ENCODE measurements at regions not wholly inside any gene's neighbourhood (a gene's known extent, or its start where the extent isn't known, plus 50 kb on each side); places are given as distances from the start of the nearest gene placed in this dataset.
"Not testable (repeated sequence)": the region's sequence is repeated elsewhere in the genome, so short reads cannot be mapped to it uniquely, and the experiment has no call there.

GRCh38 chr18:65671621-65672415 is 79.0 kb upstream of the CDH7 start:
- no peak overlapping the region for H3K27ac Mint-ChIP-seq

GRCh38 chr18:65670145-65670544 is 80.7 kb upstream of the CDH7 start:
- H3K4me3 Mint-ChIP-seq, H3K9me3 Mint-ChIP-seq: not testable (repeated sequence)

More at GRCh38 chr18:65671621-65672415, 79.0 kb upstream of the CDH7 start:
- DNase-seq (ENCODE audit: low spot score in 2 of 2, unreplicated experiment in 2 of 2) = no peak
- no peaks in the 10 kb centered on the region for H3K4me1 Mint-ChIP-seq
- H3K4me3 Mint-ChIP-seq = no peak overlapping the region
- TF ChIP-seq, protein P1, sequence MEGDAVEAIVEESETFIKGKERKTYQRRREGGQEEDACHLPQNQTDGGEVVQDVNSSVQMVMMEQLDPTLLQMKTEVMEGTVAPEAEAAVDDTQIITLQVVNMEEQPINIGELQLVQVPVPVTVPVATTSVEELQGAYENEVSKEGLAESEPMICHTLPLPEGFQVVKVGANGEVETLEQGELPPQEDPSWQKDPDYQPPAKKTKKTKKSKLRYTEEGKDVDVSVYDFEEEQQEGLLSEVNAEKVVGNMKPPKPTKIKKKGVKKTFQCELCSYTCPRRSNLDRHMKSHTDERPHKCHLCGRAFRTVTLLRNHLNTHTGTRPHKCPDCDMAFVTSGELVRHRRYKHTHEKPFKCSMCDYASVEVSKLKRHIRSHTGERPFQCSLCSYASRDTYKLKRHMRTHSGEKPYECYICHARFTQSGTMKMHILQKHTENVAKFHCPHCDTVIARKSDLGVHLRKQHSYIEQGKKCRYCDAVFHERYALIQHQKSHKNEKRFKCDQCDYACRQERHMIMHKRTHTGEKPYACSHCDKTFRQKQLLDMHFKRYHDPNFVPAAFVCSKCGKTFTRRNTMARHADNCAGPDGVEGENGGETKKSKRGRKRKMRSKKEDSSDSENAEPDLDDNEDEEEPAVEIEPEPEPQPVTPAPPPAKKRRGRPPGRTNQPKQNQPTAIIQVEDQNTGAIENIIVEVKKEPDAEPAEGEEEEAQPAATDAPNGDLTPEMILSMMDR (IDR thresholded peaks at IDR 0.05; ENCODE audit: unreplicated experiment) = no peak
- no peaks in the 10 kb centered on the region for H3K27me3 Mint-ChIP-seq (ENCODE audit: low read depth)
- no peaks in the 10 kb centered on the region for H3K9me3 Mint-ChIP-seq
- no peaks in the 10 kb centered on the region for H3K36me3 Mint-ChIP-seq

DNA sequence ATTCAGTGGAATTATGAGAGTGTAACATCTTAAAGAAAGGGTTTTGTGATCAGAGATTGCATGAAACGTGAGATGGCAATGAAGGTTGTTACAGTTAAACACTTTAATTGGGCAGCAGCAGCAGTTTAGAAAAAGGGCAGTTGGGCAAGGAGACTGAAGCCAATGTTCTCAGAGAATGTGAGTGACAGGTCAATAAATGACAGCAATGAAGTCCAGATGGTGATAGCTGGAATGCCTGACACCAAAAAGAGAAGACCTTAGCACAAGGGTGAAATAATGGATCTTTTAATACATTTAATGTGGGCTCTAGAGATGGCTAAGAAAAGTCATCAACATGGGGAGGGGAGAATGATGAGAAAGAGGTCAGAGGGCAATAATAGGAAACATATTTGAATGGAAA is 89.4 kb upstream of the CDH7 start:
- H3K4me3 Mint-ChIP-seq = no peak overlapping the region
- no peaks in the 10 kb centered on the region for H3K36me3 Mint-ChIP-seq
- no peak for DNase-seq (ENCODE audit: low spot score in 2 of 2, unreplicated experiment in 2 of 2)
- no peak overlapping the region for H3K27ac Mint-ChIP-seq
- H3K9me3 Mint-ChIP-seq = no peaks in the 10 kb centered on the region
- TF ChIP-seq, protein P1 (IDR thresholded peaks at IDR 0.05; ENCODE audit: unreplicated experiment) = no peak
- H3K27me3 Mint-ChIP-seq (ENCODE audit: low read depth) = no peaks in the 10 kb centered on the region
- H3K4me1 Mint-ChIP-seq = no peaks in the 10 kb centered on the region

More at GRCh38 chr18:65670145-65670544, 80.7 kb upstream of the CDH7 start:
- not testable (repeated sequence) for H3K36me3 Mint-ChIP-seq; DNase-seq (ENCODE audit: low spot score in 2 of 2, unreplicated experiment in 2 of 2); H3K27me3 Mint-ChIP-seq (ENCODE audit: low read depth); H3K4me1 Mint-ChIP-seq; H3K27ac Mint-ChIP-seq

DNA sequence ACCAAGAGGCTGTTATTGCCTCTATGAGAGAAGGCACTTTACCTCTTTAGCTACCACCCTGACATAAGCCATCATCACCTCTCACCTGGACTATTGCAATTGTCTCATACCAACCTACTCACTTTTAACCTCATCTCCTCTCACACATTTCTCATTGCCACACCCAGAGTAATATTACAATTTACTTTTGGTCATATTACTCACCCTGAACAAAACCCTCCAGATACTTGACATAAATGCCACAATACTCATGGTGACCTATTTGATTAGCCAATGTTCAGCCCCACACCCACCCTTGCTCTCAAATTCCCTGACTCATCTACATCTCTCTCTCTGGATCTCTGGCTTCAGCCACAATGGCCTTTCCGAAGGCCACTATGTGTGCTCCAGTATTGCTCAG is 90.9 kb upstream of the CDH7 start:
- TF ChIP-seq, protein P1 (IDR thresholded peaks at IDR 0.05; ENCODE audit: unreplicated experiment) = no peak
- no peaks in the 10 kb centered on the region for H3K4me1 Mint-ChIP-seq
- H3K4me3 Mint-ChIP-seq = no peak overlapping the region
- H3K36me3 Mint-ChIP-seq = no peaks in the 10 kb centered on the region
- H3K27ac Mint-ChIP-seq = no peak overlapping the region
- no peaks in the 10 kb centered on the region for H3K9me3 Mint-ChIP-seq
- no peaks in the 10 kb centered on the region for H3K27me3 Mint-ChIP-seq (ENCODE audit: low read depth)
- DNase-seq (ENCODE audit: low spot score in 2 of 2, unreplicated experiment in 2 of 2) = no peak

DNA sequence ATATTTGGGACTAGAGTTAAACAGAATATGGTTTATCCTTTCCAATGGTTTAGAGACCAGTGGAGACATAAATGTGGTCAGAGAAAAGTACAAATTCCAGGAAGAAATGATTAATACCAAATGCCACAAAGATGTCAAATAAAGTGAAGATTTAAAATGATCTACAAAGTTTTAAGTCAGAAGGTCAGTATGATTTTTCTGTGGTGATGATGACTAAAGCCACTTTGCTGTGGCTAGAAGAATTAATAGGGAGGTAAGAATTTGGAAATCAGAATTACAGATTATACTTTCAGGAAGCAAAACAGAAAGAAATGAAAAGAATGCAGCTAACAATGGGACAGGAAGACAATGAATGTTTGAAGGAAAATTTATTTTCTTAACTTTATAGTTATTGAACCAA is 91.5 kb upstream of the CDH7 start:
- Mint-ChIP-seq H3K4me3 (no peak overlapping the region), H3K9me3 (no peaks in the 10 kb centered on the region), H3K4me1 (no peaks in the 10 kb centered on the region), H3K36me3 (no peaks in the 10 kb centered on the region), H3K27me3 (ENCODE audit: low read depth) (no peaks in the 10 kb centered on the region), H3K27ac (no peak overlapping the region)
- TF ChIP-seq, protein P1 (IDR thresholded peaks at IDR 0.05; ENCODE audit: unreplicated experiment) = no peak
- no peak for DNase-seq (ENCODE audit: low spot score in 2 of 2, unreplicated experiment in 2 of 2)

- no peak for DNase-seq (ENCODE audit: low spot score in 2 of 2, unreplicated experiment in 2 of 2)
- H3K27ac Mint-ChIP-seq = no peak overlapping the region
- peaks cover 3% of the 10 kb centered on the region for H3K9me3 Mint-ChIP-seq
- H3K4me3 Mint-ChIP-seq = no peak overlapping the region
- no peaks in the 10 kb centered on the region for H3K4me1 Mint-ChIP-seq
- TF ChIP-seq, protein P1 (IDR thresholded peaks at IDR 0.05; ENCODE audit: unreplicated experiment) = no peak
- no peaks in the 10 kb centered on the region for H3K36me3 Mint-ChIP-seq
- no peaks in the 10 kb centered on the region for H3K27me3 Mint-ChIP-seq (ENCODE audit: low read depth)
Observed at GRCh38 chr18:65651192-65651591, 99.6 kb upstream of the CDH7 start.
